ENCODE measurements at regions not wholly inside any gene's neighbourhood (a gene's known extent, or its start where the extent isn't known, plus 50 kb on each side); places are given as distances from the start of the nearest gene placed in this dataset.

DNA sequence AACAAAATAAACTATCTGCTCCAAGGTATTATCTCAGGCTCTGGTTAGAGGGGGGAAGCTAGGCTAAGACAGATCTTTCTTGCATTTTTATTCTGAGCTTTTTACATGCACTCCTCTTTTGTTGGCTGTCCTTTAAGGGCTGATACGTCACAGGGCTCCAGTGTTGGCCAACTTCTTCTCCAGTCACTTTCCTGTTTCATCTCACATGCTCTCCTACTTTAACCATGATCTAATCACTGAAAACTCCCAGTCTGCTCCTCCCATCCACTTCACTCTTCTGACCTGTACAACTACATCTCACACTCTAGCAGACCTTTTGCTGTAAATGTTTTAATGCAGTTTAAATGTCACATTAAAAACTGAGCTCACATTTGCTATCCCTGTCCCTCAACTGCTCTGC, 510.0 kb upstream of the KLF12 start:
- no peak overlapping the region for H3K4me3 Mint-ChIP-seq
- ATAC-seq: no peak
- H3K27ac Mint-ChIP-seq: no peak overlapping the region
- POLR2A ChIA-PET: no interaction called here
- H3K9me3 Mint-ChIP-seq: no peaks in the 10 kb centered on the region
- no peaks in the 10 kb centered on the region for H3K27me3 Mint-ChIP-seq (ENCODE audit: low read depth)
- H3K4me1 Mint-ChIP-seq: no peaks in the 10 kb centered on the region
- no peaks in the 10 kb centered on the region for H3K36me3 Mint-ChIP-seq
- CTCF ChIA-PET: no interaction called here
- TF ChIP-seq ZNF317 (CRISPR knock-in tag; IDR thresholded peaks at IDR 0.05; ENCODE audit: borderline replicate concordance, low read depth): no peak
- TF ChIP-seq, protein P1, sequence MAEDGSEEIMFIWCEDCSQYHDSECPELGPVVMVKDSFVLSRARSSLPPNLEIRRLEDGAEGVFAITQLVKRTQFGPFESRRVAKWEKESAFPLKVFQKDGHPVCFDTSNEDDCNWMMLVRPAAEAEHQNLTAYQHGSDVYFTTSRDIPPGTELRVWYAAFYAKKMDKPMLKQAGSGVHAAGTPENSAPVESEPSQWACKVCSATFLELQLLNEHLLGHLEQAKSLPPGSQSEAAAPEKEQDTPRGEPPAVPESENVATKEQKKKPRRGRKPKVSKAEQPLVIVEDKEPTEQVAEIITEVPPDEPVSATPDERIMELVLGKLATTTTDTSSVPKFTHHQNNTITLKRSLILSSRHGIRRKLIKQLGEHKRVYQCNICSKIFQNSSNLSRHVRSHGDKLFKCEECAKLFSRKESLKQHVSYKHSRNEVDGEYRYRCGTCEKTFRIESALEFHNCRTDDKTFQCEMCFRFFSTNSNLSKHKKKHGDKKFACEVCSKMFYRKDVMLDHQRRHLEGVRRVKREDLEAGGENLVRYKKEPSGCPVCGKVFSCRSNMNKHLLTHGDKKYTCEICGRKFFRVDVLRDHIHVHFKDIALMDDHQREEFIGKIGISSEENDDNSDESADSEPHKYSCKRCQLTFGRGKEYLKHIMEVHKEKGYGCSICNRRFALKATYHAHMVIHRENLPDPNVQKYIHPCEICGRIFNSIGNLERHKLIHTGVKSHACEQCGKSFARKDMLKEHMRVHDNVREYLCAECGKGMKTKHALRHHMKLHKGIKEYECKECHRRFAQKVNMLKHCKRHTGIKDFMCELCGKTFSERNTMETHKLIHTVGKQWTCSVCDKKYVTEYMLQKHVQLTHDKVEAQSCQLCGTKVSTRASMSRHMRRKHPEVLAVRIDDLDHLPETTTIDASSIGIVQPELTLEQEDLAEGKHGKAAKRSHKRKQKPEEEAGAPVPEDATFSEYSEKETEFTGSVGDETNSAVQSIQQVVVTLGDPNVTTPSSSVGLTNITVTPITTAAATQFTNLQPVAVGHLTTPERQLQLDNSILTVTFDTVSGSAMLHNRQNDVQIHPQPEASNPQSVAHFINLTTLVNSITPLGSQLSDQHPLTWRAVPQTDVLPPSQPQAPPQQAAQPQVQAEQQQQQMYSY (CRISPR knock-in tag; IDR thresholded peaks at IDR 0.05): no peak
- TF ChIP-seq ZNF232 (CRISPR knock-in tag; IDR thresholded peaks at IDR 0.05): no peak
- DNase-seq (ENCODE audit: low spot score): no peak

DNA sequence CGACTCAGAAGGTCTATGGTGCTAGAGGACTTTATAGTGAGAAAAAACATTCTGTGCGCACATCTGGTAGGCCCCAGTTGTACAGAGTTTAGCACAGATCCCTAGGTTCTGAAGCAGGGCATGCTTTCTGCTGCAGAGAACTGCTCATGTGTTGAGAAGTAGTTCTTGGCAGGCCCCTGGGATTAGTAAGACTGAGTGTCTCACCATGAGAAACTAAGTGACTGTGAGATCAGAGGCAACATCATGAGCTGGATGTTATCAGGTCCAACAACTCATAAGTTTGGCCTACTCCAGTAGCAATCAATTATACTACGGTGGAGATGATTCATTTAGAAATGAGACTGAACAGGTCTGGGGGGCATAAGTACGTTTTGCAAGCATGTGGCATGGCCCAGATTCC, 507.4 kb upstream of the KLF12 start:
- TF ChIP-seq, protein P2, sequence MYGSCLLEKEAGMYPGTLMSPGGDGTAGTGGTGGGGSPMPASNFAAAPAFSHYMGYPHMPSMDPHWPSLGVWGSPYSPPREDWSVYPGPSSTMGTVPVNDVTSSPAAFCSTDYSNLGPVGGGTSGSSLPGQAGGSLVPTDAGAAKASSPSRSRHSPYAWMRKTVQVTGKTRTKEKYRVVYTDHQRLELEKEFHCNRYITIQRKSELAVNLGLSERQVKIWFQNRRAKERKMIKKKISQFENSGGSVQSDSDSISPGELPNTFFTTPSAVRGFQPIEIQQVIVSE (CRISPR knock-in tag; IDR thresholded peaks at IDR 0.05; ENCODE audit: borderline replicate concordance): no peak
- ChIA-PET CTCF (no interaction called here), POLR2A (no interaction called here)
- Mint-ChIP-seq H3K9me3 (no peaks in the 10 kb centered on the region), H3K4me1 (no peaks in the 10 kb centered on the region), H3K36me3 (no peaks in the 10 kb centered on the region), H3K27me3 (ENCODE audit: low read depth) (no peaks in the 10 kb centered on the region), H3K27ac (no peak overlapping the region), H3K4me3 (no peak overlapping the region)
- no peak for DNase-seq (ENCODE audit: low spot score)
- no peak for ATAC-seq

DNA sequence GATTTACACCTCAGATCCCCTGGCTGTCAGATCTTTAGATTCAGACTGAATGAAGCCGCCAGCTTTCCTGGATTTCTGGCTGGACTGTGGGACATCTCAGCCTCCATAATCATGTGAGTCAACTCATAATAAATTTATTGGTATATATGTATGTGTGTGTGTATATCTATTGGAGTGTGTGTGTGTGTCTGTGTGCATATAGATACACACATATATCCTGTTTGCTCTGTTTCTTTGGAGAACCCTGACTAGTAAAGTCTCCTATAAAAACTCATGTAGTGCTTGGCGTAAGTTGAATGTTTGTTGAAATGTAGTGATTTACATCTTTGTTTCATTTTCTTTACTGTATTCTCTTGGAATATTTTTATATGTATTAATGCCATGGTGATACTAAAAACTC, 499.5 kb upstream of the KLF12 start:
- no peak overlapping the region for H3K27ac Mint-ChIP-seq
- ChIA-PET CTCF (no interaction called here), POLR2A (no interaction called here)
- no peaks in the 10 kb centered on the region for H3K36me3 Mint-ChIP-seq
- H3K27me3 Mint-ChIP-seq (ENCODE audit: low read depth): no peaks in the 10 kb centered on the region
- H3K4me3 Mint-ChIP-seq: no peak overlapping the region
- H3K9me3 Mint-ChIP-seq: peaks cover 20% of the 10 kb centered on the region
- TF ChIP-seq OVOL2 (CRISPR knock-in tag; IDR thresholded peaks at IDR 0.05; ENCODE audit: borderline replicate concordance): no peak
- TF ChIP-seq TEAD1 (CRISPR knock-in tag; IDR thresholded peaks at IDR 0.05): no peak
- no peak for TF ChIP-seq FOXP1 (CRISPR knock-in tag; IDR thresholded peaks at IDR 0.05; ENCODE audit: borderline replicate concordance)
- no peak for TF ChIP-seq NR3C1 (CRISPR knock-in tag; conservative IDR thresholded peaks at IDR 0.05; ENCODE audit: low read depth)
- TF ChIP-seq, protein P3, sequence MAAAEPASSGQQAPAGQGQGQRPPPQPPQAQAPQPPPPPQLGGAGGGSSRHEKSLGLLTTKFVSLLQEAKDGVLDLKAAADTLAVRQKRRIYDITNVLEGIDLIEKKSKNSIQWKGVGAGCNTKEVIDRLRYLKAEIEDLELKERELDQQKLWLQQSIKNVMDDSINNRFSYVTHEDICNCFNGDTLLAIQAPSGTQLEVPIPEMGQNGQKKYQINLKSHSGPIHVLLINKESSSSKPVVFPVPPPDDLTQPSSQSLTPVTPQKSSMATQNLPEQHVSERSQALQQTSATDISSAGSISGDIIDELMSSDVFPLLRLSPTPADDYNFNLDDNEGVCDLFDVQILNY (CRISPR knock-in tag; IDR thresholded peaks at IDR 0.05): no peak
- no peak for TF ChIP-seq NFATC4 (CRISPR knock-in tag; IDR thresholded peaks at IDR 0.05)
- TF ChIP-seq, protein P4, sequence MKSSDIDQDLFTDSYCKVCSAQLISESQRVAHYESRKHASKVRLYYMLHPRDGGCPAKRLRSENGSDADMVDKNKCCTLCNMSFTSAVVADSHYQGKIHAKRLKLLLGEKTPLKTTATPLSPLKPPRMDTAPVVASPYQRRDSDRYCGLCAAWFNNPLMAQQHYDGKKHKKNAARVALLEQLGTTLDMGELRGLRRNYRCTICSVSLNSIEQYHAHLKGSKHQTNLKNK (CRISPR knock-in tag; IDR thresholded peaks at IDR 0.05): no peak
- no peak for TF ChIP-seq GRHL2 (CRISPR knock-in tag; IDR thresholded peaks at IDR 0.05; ENCODE audit: insufficient replicate concordance, severe bottlenecking)
- no peak for TF ChIP-seq TEAD4 (CRISPR knock-in tag; IDR thresholded peaks at IDR 0.05)
- no peak for TF ChIP-seq JAZF1 (CRISPR knock-in tag; IDR thresholded peaks at IDR 0.05)
- TF ChIP-seq, protein P5, sequence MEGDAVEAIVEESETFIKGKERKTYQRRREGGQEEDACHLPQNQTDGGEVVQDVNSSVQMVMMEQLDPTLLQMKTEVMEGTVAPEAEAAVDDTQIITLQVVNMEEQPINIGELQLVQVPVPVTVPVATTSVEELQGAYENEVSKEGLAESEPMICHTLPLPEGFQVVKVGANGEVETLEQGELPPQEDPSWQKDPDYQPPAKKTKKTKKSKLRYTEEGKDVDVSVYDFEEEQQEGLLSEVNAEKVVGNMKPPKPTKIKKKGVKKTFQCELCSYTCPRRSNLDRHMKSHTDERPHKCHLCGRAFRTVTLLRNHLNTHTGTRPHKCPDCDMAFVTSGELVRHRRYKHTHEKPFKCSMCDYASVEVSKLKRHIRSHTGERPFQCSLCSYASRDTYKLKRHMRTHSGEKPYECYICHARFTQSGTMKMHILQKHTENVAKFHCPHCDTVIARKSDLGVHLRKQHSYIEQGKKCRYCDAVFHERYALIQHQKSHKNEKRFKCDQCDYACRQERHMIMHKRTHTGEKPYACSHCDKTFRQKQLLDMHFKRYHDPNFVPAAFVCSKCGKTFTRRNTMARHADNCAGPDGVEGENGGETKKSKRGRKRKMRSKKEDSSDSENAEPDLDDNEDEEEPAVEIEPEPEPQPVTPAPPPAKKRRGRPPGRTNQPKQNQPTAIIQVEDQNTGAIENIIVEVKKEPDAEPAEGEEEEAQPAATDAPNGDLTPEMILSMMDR (IDR thresholded peaks at IDR 0.05): no peak
- no peak for TF ChIP-seq PRRX2 (CRISPR knock-in tag; IDR thresholded peaks at IDR 0.05)
- no peak for TF ChIP-seq GTF2I (CRISPR knock-in tag; conservative IDR thresholded peaks at IDR 0.05)
- TF ChIP-seq, protein P6, sequence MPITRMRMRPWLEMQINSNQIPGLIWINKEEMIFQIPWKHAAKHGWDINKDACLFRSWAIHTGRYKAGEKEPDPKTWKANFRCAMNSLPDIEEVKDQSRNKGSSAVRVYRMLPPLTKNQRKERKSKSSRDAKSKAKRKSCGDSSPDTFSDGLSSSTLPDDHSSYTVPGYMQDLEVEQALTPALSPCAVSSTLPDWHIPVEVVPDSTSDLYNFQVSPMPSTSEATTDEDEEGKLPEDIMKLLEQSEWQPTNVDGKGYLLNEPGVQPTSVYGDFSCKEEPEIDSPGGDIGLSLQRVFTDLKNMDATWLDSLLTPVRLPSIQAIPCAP (CRISPR knock-in tag; IDR thresholded peaks at IDR 0.05): no peak
- no peak for TF ChIP-seq NFE2L1 (CRISPR knock-in tag; IDR thresholded peaks at IDR 0.05)
- TF ChIP-seq, protein P2 (CRISPR knock-in tag; IDR thresholded peaks at IDR 0.05; ENCODE audit: borderline replicate concordance): no peak
- TF ChIP-seq, protein P7, sequence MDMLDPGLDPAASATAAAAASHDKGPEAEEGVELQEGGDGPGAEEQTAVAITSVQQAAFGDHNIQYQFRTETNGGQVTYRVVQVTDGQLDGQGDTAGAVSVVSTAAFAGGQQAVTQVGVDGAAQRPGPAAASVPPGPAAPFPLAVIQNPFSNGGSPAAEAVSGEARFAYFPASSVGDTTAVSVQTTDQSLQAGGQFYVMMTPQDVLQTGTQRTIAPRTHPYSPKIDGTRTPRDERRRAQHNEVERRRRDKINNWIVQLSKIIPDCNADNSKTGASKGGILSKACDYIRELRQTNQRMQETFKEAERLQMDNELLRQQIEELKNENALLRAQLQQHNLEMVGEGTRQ (CRISPR knock-in tag; IDR thresholded peaks at IDR 0.05): no peak
- TF ChIP-seq, protein P8, sequence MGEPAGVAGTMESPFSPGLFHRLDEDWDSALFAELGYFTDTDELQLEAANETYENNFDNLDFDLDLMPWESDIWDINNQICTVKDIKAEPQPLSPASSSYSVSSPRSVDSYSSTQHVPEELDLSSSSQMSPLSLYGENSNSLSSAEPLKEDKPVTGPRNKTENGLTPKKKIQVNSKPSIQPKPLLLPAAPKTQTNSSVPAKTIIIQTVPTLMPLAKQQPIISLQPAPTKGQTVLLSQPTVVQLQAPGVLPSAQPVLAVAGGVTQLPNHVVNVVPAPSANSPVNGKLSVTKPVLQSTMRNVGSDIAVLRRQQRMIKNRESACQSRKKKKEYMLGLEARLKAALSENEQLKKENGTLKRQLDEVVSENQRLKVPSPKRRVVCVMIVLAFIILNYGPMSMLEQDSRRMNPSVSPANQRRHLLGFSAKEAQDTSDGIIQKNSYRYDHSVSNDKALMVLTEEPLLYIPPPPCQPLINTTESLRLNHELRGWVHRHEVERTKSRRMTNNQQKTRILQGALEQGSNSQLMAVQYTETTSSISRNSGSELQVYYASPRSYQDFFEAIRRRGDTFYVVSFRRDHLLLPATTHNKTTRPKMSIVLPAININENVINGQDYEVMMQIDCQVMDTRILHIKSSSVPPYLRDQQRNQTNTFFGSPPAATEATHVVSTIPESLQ (CRISPR knock-in tag; IDR thresholded peaks at IDR 0.05): no peak
- H3K4me1 Mint-ChIP-seq: no peaks in the 10 kb centered on the region
- no peak for ATAC-seq
- no peak for DNase-seq (ENCODE audit: low spot score)

Data from WTC11 (cell line).